Left ventricle myocardium inferior (tissue), 1 donor: ENCODE measurements at regions not wholly inside any gene's neighbourhood (a gene's known extent, or its start where the extent isn't known, plus 50 kb on each side); places are given as distances from the start of the nearest gene placed in this dataset.

Source experiments
- DNase-seq: peaks from one replicate; pipeline ENCODE4 v3.0.0-alpha.2; 2020
- H3K27ac ChIP-seq: fragments of 200-600 bp; replicated peaks from 2 replicates; pipeline ENCODE4 v1.8.0; 2021
- H3K27me3 ChIP-seq: fragments of 200-600 bp; 2 replicates; pipeline ENCODE4 v1.8.0; 2021; ENCODE audit warnings: low read depth
- H3K36me3 ChIP-seq: fragments of 200-600 bp; 2 replicates; pipeline ENCODE4 v1.8.0; 2021
- H3K4me1 ChIP-seq: fragments of 200-600 bp; 2 replicates; pipeline ENCODE4 v1.8.0; 2021
- H3K4me3 ChIP-seq: fragments of 200-600 bp; 2 replicates; pipeline ENCODE4 v1.8.0; 2021; ENCODE audit warnings: mild to moderate bottlenecking, moderate library complexity
- H3K9me3 ChIP-seq: fragments of 200-600 bp; replicated peaks from 2 replicates; pipeline ENCODE4 v1.8.0; 2021
- CTCF ChIP-seq: fragments of 200-600 bp; IDR thresholded peaks from 2 replicates; pipeline ENCODE4 v1.8.0; 2021; ENCODE audit warnings: antibody characterized with exemption, mild to moderate bottlenecking, borderline replicate concordance
- intact Hi-C: fragments of 100-400 bp; cut with micrococcal nuclease; formaldehyde crosslinking; loops from one replicate; pipeline ENCODE4 v1.11.0; 2022
- donor health status: DM: no; HTN: yes; CAD: no; lungs with severe emphysema.

- Histone ChIP-seq H3K4me3 (no peak overlapping the region), H3K36me3 (no peaks in the 10 kb centered on the region), H3K27ac (no peak overlapping the region), H3K27me3 (peaks cover 50% of the 10 kb centered on the region), H3K9me3 (peaks cover 10% of the 10 kb centered on the region), H3K4me1 (no peaks in the 10 kb centered on the region)
- intact Hi-C loops, result no loop called here
- TF ChIP-seq CTCF, result no peak
- DNase-seq, result no peak
These were observed 55.5 kb upstream of the ZDBF2 start for GRCh38 chr2:206218796-206219499.

- H3K4me1 ChIP-seq, result no peaks in the 10 kb centered on the region
- intact Hi-C loops, result no loop called here
- peaks cover 10% of the 10 kb centered on the region for H3K9me3 ChIP-seq
- no peak for TF ChIP-seq CTCF
- DNase-seq, result no peak
- H3K36me3 ChIP-seq, result no peaks in the 10 kb centered on the region
- H3K4me3 ChIP-seq, result no peak overlapping the region
- H3K27ac ChIP-seq, result no peak overlapping the region
- H3K27me3 ChIP-seq, result peaks cover 46% of the 10 kb centered on the region
These were observed 54.5 kb upstream of the ZDBF2 start for GRCh38 chr2:206219957-206220356.

- Histone ChIP-seq H3K27ac (no peak overlapping the region), H3K4me1 (no peaks in the 10 kb centered on the region), H3K9me3 (peaks cover 10% of the 10 kb centered on the region), H3K27me3 (peaks cover 38% of the 10 kb centered on the region), H3K36me3 (no peaks in the 10 kb centered on the region), H3K4me3 (no peak overlapping the region)
- intact Hi-C loops, result no loop called here
- no peak for DNase-seq
- no peak for TF ChIP-seq CTCF
These were observed 53.5 kb upstream of the ZDBF2 start for GRCh38 chr2:206220997-206221396.
